ENCODE measurements at regions not wholly inside any gene's neighbourhood (a gene's known extent, or its start where the extent isn't known, plus 50 kb on each side); places are given as distances from the start of the nearest gene placed in this dataset.

DNA sequence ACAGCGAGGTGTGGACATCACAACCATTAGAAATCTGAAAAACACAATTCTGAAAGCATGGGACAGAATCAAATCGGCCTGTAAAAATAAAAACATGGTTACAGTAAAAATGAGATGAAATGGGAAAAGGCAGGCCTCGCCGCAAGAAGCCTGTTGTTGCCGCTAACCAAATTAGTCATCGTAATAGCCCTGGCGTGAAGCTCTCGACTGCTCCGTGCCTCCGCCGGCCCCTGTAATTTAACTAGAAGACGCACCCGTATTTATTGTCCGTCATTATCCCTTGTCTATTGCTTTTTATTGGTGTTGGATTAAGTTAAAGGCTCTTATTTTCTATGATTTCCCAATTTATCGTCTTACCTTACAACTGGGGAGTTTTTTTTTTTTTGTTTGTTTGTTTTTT, 334.6 kb upstream of the EEF2KMT start:
- in situ Hi-C loops (cut with HindIII; ENCODE audit: low sequenced_read_pairs) = no loop called here
- DNase-seq (ENCODE audit: low spot score) = no peak

DNA sequence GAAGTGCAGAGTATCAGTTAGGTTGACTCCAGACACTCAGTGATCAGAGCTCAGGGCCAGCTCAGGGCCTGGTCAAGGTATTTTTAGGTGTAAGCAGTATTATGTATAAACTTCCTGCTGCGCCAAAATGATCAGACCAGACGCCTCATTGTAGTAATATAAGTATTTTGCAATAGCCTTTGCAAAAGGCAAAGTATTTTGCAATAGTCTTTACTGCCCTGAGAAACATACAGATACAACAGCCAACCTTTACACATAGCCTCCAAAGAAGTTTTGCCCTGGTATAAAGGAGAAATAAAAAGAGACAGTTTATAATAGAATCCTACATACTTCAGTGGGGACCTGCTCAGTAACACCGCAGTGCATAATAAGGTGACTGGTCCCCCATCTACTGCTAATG, 333.0 kb upstream of the EEF2KMT start:
- no peak for DNase-seq (ENCODE audit: low spot score)
- in situ Hi-C loops (cut with HindIII; ENCODE audit: low sequenced_read_pairs) = no loop called here

DNA sequence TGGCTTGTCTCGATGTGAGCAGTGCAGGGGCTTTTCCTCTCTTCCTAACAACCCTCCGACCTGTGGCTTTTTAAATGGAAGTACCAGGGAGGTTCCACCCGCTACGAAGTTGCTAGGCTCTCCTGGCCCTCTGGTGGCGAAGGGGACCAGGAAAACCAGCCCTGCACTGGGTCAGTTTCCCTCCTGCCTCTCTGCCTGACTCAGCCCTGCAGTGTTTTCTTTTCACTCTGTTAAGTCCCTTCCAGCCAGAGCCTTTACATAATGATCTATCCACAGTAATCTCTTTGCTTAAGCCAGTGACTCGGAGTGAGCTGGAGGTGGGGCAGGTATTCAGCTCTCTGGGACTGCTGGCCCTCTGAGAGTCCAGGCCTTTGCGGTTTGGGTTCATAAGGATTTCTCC, 331.3 kb upstream of the EEF2KMT start:
- no peak for DNase-seq (ENCODE audit: low spot score)
- in situ Hi-C loops (cut with HindIII; ENCODE audit: low sequenced_read_pairs) = no loop called here

DNA sequence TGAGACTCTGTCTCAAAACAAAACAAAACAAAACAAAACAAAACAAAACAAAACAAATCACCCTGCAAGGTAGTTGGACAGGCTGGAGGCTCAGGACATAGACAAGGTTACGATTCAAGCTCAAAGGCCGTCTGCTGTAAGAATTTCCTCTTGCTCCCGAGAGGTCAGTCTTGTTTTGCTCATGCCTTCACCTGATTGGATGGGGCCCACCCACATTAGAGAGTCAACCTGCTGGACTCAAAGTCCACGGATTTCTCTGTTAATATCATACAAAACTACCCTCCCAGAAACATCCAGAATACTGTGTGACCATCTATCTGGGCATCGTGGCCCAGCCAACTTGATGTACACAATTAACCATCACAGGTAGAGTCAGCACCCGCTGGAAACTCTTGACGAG, 330.0 kb upstream of the EEF2KMT start:
- in situ Hi-C loops (cut with HindIII; ENCODE audit: low sequenced_read_pairs) = no loop called here
- DNase-seq (ENCODE audit: low spot score) = no peak

DNA sequence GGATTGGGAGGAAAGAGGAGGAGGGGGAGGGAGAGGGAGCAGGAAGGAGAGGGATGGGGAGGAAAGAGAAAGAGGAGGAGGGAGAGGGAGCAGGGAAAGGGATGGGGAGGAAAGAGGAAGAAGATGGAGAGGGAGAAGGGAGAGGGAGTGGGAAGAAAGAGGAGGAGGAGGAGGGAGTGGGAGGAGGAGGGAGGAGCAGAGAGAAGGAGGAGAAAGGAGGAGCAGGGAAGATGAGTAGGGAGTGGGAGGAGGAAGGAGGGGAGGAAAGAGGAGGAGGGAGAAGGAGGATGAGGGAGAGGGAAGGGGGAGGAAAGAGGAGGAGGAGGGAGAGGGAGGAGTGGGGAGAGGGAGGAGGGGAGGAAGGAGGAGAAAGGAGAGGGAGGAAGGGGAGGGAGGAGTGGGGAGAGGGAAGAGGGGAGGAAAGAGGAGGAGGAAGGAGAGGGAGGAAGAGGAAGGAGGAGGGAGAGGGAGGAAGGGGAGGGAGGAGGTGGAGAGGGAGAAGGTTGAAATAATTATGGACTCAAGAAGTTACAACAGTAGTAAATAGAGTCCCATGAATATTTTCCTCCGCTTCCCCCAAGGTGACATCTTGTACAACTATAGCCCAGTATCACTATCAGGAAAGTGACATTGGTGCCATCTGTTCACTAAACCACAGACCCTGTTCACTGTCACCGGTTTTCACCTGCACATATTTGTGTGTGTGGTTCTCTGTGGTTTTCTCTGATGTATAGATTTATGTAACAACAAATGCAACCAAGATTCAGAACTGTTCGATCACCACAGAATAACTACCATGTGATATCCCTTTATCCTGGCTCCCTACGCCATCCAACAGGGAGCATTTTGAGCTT, 325.3 kb upstream of the EEF2KMT start:
- in situ Hi-C loops (cut with HindIII; ENCODE audit: low sequenced_read_pairs) = no loop called here
- no peak for DNase-seq (ENCODE audit: low spot score)

DNA sequence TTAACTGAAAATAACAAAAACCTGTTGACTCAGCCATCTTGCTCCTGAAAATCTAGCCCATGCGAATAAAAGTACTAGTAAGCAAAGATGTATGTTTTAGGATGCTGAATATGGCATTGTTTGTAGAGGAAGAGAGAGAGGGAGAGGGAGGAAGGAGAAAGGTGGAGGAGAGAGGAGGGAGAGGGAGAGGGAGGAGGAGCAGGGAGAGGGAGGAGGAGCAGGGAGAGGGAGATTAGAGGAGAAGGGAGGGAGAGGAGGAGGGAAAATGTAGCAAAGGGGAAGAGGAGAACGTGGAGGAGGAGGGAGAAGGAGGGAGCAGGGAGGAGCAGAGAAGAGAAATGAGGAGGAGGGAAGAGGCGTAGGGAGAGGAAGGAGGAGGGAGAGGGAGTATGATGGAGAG, 324.5 kb upstream of the EEF2KMT start:
- DNase-seq (ENCODE audit: low spot score) = no peak
- in situ Hi-C loops (cut with HindIII; ENCODE audit: low sequenced_read_pairs) = no loop called here

DNA sequence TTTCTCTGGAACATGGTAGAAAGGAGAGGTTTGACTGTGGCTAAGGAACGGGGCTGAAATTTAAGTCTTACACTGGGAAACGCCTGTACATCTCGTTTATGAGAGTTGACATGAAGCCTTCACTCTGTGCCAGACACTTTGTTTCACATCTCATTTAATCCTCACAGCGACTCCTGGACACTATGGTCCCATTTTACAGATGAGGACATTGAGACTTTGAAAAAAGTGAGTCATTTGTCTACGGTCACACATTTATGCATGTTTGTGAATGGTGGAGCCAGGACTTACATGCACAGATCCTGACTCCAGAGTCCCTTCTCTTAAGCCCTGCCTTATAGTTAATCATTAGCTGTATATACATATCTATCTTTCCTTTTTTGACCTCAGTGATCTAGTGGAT, 318.4 kb upstream of the EEF2KMT start:
- in situ Hi-C loops (cut with HindIII; ENCODE audit: low sequenced_read_pairs) = no loop called here
- no peak for DNase-seq (ENCODE audit: low spot score)

DNA sequence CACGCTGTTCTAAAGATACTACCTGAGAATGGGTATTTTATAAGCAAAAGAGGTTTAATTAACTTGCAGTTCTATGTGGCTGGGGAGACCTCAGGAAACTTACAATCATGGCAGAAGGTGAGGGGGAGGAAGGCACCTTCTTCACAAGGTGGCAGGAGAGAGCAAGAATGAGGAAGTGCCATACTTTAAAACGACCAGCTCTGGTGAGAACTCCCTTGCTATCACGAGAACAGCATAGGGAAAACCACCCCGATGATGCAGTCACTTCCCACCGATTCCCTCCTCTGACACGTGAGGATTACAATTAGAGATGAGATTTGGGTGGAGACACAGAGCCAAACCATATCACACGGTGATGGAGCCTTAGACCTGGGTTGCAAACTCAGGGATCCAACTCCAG, 317.5 kb upstream of the EEF2KMT start:
- in situ Hi-C loops (cut with HindIII; ENCODE audit: low sequenced_read_pairs) = no loop called here

DNA sequence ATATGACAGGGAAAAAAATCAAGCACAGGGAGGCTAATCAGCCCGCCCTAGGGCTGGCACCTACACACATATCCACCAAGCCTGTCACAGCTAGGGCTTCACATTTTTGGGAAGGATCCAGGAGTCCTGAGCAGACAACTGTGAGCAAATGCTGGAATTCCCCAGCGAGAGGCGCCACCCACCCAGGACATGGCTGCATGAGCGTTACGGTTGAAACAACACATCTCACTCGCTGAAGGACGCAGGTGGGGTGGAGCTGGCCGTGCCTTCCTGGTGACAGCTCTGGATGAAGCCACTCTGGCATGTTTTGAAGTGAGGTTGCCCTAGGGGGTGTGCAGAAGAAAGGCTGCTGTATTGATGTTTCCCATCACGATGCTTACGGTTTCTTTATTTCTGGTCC, 315.1 kb upstream of the EEF2KMT start:
- in situ Hi-C loops (cut with HindIII; ENCODE audit: low sequenced_read_pairs) = no loop called here
- no peak for DNase-seq (ENCODE audit: low spot score)

More for the DNA sequence above, 317.5 kb upstream of the EEF2KMT start:
- no peak for DNase-seq (ENCODE audit: low spot score)

DNA sequence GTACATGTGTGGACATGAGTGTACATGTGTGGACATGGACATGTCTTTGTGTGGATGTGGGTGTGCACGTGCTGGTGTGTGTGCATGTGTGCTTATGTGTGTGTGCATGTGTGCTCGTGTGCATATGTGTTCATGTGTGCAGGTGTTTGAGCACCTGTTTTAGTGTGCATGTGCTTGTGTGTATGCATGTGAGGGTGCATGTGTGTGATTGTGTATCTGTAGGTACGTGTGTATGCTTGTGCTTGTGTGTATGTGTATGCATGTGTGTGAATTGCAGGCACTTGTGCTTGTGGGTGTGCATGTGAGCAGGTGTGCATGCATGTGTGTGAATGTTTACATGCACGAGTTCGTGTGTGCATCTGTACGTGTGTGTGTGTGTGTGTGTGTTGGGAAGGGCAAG, 300.6 kb upstream of the EEF2KMT start:
- in situ Hi-C loops (cut with HindIII; ENCODE audit: low sequenced_read_pairs) = no loop called here
- no peak for DNase-seq (ENCODE audit: low spot score)

DNA sequence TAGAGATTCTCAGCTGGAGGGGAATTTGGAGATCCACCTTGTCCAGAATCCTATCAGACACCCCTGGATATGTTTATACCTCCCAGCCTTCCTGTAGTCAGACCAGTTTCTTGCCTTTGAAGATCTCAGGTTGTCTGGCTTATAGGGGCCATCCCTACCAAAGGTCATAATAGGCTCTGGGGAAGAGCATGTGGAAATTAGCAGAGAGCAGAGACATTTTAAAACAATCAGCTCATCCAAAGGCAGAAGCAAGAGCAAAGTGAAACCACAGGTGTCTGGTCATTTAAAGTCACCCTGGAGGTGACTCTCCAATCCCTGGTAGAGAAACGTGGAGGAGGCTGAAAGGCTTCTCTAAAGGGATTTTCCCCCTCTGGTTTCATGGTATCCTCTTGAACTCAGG, 299.3 kb upstream of the EEF2KMT start:
- in situ Hi-C loops (cut with HindIII; ENCODE audit: low sequenced_read_pairs) = no loop called here
- DNase-seq (ENCODE audit: low spot score) = no peak

DNA sequence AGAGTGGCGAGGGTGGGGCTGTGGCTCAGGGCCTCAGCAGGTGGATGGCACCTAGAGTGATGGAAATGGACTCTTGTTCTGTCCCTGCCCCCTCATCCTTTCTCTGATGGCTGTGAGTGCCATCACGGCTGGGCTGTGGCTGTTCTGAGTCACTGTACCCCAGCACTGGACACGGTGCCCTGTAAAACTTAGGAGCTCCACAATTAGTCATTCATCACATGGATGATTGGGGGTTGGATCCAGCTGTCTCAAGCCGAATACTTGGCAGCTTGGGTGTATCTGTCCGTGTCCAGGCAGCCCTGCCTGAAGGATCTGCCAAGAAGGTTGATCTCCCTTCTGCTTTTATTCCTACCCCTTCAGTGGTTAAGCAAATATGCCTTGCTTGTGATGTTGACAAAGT, 295.5 kb upstream of the EEF2KMT start:
- in situ Hi-C loops (cut with HindIII; ENCODE audit: low sequenced_read_pairs) = no loop called here
- DNase-seq (ENCODE audit: low spot score) = no peak

DNA sequence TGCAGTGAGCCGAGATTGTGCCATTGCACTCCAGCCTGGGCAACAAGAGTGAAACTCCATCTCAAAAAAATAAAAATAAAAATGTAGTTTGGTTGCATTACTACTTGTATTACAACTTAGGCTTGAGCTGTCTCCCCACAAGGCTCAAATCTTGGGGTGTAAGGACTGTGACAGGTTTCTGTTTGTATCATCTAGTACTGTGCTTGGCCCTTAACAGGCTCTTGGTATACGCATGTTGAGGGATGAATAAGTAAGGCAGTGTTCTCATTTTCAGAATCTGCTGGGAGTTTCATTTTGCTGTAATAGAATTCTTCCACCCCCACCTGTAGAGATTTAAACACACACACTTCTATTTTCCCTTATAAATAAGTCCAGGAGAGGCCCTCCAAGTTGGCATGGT, 289.4 kb upstream of the EEF2KMT start:
- DNase-seq (ENCODE audit: low spot score) = no peak
- in situ Hi-C loops (cut with HindIII; ENCODE audit: low sequenced_read_pairs) = no loop called here

DNA sequence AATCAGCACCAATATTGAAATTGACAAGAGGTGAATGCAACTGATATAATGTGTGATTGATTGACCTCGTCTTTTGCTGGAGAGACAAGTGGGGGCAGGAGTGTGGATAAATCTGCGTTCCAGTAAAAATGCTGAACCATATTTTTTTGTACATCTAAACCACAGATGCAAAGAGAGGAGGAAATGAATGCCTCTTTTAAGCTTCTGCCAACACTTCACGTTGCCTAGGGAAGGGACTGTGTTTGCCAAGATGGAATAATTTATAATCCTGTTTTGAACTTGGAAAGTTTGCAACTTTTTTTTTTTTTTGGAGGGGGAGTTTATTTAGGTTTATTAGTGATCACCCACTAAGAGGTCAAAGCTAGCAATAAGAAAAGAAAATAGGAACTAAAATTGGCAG, 288.2 kb upstream of the EEF2KMT start:
- in situ Hi-C loops (cut with HindIII; ENCODE audit: low sequenced_read_pairs) = no loop called here

DNA sequence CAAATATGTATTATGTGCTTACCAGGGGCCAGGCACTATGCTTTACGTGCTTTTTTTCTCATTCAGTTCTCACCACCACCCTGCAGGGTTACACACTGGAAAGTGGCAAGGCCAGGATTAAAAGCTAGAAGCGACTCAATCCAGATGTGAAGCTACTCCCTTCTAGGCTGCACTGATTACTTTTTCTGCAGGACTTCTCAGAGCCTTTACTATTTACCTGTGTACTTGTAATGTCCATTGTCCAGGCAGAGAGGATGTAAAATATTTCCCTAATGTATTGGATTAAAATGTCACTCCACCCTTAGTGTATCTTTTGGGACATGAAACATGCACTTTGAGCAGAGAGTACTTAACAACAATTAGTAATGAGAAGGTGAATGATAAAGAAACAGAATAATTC, 287.5 kb upstream of the EEF2KMT start:
- DNase-seq (ENCODE audit: low spot score) = no peak
- in situ Hi-C loops (cut with HindIII; ENCODE audit: low sequenced_read_pairs) = no loop called here

More for the DNA sequence above, 288.2 kb upstream of the EEF2KMT start:
- DNase-seq (ENCODE audit: low spot score) = no peak

DNA sequence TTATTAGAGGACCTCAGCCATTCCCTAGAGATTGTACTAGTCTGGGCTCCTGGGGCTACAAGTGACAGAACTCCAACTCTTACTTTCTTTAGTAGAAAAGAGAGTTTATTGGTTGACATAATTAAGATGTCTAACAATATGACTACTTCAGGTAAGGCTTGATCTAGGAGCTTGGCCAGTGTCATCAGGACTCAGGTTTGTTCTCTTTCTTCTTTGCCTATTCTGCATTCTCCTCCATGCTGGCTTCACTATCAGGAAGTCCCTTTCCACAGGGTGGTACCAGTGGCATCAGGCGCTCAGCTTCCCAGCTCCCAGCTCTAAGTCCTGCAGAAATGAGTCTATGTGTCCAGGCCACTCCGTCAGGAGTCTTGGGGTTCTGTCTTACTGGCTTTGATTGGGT, 286.1 kb upstream of the EEF2KMT start:
- in situ Hi-C loops (cut with HindIII; ENCODE audit: low sequenced_read_pairs) = no loop called here
- DNase-seq (ENCODE audit: low spot score) = no peak

DNA sequence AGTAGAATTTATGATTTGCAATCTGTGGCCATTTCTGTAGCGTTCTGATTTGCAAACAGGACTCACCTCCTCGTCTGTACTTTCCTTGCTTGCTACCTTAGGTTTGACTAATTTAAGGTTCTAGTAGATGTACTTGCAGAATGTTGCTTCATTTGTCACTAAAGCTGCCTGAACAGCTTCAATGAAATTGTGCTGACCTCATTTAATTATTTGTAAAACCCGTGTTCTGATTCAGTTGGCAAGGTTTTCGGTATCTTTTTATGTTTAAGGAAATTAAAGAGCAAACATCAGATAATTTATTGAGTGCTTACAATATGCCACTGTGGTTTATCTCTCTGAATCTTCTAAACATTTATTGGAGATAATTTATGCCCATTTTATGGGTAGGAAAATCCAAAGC, 284.9 kb upstream of the EEF2KMT start:
- DNase-seq (ENCODE audit: low spot score) = no peak
- in situ Hi-C loops (cut with HindIII; ENCODE audit: low sequenced_read_pairs) = no loop called here

DNA sequence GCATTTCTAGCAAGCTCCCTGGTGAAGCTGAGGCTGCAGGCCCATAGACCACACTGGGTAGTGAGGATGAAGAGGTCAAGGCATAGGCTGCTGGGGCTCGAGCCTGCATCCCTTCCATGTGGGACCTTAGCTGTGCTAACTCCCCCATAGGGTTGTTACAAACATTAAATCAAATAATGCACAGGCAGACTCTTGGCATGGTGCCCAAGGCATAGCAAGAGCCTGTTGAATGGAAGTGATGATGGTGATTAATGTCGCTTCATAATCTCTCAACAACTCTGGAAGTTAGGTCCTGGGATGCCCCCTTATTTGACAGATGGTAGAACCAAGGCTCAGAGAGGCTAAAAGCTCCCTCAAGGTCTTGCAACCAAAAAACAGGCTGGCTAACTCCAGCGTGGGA, 283.9 kb upstream of the EEF2KMT start:
- in situ Hi-C loops (cut with HindIII; ENCODE audit: low sequenced_read_pairs) = no loop called here
- DNase-seq (ENCODE audit: low spot score) = no peak

DNA sequence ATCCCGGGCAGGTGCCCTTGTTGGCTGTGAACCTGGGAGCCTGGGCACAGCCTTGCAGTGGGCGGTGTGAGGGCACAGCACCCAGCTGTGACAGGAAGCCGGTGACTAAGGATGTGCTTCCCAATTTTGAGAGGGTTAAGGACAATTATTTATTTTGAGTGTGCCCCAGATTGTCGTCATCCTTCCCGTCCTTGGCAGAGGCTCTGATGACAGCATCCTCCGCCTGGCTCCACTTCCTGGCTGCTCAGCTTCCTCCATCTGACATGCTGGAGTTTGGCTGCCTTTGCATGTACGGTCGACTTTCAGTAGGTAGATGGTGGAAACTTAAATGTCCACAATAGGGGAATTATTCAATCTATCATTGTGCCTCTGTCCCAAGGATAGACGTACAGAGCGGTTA, 282.4 kb upstream of the EEF2KMT start:
- in situ Hi-C loops (cut with HindIII; ENCODE audit: low sequenced_read_pairs) = no loop called here
- DNase-seq (ENCODE audit: low spot score) = no peak

DNA sequence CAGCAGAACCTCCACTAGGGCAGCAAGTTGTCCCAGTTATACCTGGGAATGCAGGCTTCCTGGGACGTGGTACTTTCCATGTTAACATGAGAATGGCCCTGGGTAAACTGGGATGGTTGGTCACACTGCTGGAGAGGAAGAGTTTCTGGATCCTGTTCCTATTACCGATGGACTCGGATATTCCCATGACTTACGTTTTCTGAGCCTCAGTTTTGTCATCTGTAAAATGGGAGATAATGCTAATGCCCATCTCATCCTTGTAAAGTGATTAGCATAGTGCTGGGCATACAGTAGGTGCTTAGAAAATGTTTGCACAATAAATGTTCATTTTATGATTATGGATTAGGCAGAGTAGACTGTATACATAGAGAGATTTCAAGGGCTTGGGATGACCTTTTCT, 280.9 kb upstream of the EEF2KMT start:
- in situ Hi-C loops (cut with HindIII; ENCODE audit: low sequenced_read_pairs) = no loop called here
- DNase-seq (ENCODE audit: low spot score) = no peak

DNA sequence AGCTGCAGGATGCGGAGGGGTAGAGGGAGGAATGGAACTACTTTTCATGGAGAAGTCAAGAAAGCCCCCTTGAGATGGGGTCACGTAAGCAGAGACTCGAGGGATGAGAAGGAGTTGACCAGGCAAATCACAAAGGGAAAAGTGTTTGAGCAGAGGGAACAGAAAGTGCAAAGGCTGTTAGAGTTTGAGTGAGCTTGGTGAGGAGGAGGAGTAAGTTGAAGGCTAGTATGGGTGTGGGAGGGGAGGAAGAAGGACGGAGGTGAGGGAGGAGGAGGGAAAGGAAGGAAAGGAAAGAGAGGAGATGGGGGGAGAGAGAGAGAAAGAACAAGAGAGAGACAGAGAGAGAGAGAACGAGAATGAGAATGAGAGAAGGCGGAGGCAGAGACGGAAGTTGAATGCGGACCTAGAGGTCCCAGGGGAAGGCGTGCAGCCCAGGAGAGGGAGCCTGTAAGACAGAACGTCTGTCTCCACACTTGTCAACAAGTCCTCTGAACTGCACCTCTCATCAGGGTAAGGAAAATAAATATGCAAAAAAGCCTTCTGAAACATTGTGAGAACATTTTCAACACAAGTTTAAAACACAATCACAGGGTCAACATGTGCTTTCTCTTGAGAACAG, 279.8 kb upstream of the EEF2KMT start:
- in situ Hi-C loops (cut with HindIII; ENCODE audit: low sequenced_read_pairs) = no loop called here
- DNase-seq (ENCODE audit: low spot score) = no peak

Data from G401 (cell line).